Left kidney (tissue), 1 donor: ENCODE measurements at regions not wholly inside any gene's neighbourhood (a gene's known extent, or its start where the extent isn't known, plus 50 kb on each side); places are given as distances from the start of the nearest gene placed in this dataset.

ENCODE experiments used
- DNase-seq: peaks from one replicate; pipeline ENCODE4 v3.0.0-alpha.2; 2013

- no peak for DNase-seq
Measured at GRCh38 chr13:40389081-40389641, 277.3 kb downstream of the FOXO1 start.

GRCh38 chr13:40390401-40390916, 276.0 kb downstream of the FOXO1 start:
- DNase-seq, result no peak

GRCh38 chr13:40391788-40392187, 274.7 kb downstream of the FOXO1 start:
- no peak for DNase-seq

- DNase-seq, result no peak
Measured at GRCh38 chr13:40394304-40394985, 272.0 kb downstream of the FOXO1 start.

- DNase-seq, result no peak
Measured at GRCh38 chr13:40398065-40398464, 268.4 kb downstream of the FOXO1 start.

- no peak for DNase-seq
Measured at GRCh38 chr13:40399756-40400155, 266.7 kb downstream of the FOXO1 start.

GRCh38 chr13:40401911-40402776, 264.3 kb downstream of the FOXO1 start:
- DNase-seq, result peak; percentile 86

- no peak for DNase-seq
Measured at GRCh38 chr13:40402931-40403431, 263.5 kb downstream of the FOXO1 start.

GRCh38 chr13:40403509-40404241, 262.8 kb downstream of the FOXO1 start:
- no peak for DNase-seq

GRCh38 chr13:40404407-40404806, 262.0 kb downstream of the FOXO1 start:
- no peak for DNase-seq

GRCh38 chr13:40404967-40405716, 261.3 kb downstream of the FOXO1 start:
- no peak for DNase-seq

- no peak for DNase-seq
Measured at GRCh38 chr13:40406405-40407120, 259.9 kb downstream of the FOXO1 start.

GRCh38 chr13:40407567-40407966, 258.9 kb downstream of the FOXO1 start:
- no peak for DNase-seq

- no peak for DNase-seq
Measured at GRCh38 chr13:40408602-40409001, 257.8 kb downstream of the FOXO1 start.

GRCh38 chr13:40409278-40409677, 257.2 kb downstream of the FOXO1 start:
- no peak for DNase-seq

GRCh38 chr13:40410315-40410714, 256.1 kb downstream of the FOXO1 start:
- no peak for DNase-seq

- no peak for DNase-seq
Measured at GRCh38 chr13:40420160-40420740, 246.2 kb downstream of the FOXO1 start.

GRCh38 chr13:40422588-40423235, 243.7 kb downstream of the FOXO1 start:
- no peak for DNase-seq

- no peak for DNase-seq
Measured at GRCh38 chr13:40428354-40428753, 238.1 kb downstream of the FOXO1 start.
